Fibroblast of skin of back (primary cell): ENCODE measurements at regions not wholly inside any gene's neighbourhood (a gene's known extent, or its start where the extent isn't known, plus 50 kb on each side); places are given as distances from the start of the nearest gene placed in this dataset.
"Not testable (repeated sequence)": the region's sequence is repeated elsewhere in the genome, so short reads cannot be mapped to it uniquely, and the experiment has no call there.

Source experiments
- DNase-seq: peaks from one replicate; pipeline ENCODE4 v3.0.0-alpha.2; 2013

DNA sequence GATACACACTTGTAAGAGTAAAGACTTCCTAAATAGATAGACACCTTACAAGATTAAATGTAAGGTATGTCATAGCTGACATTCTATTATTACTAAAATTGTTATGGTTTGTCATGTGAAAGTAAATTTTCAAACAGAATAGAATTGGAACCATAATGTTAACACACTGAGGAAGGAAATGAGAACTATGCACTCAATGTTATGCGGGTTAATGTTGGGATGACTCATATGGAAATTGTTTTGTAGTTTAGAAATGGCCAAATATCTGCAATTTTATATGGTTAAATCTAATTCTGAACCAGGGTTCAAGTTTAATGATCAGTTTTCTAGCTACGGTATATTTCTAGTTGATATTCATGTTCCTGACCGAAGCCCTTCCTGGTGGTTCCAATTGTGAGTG is 214.2 kb upstream of the ADO start:
- DNase-seq, result peak; percentile 43

DNA sequence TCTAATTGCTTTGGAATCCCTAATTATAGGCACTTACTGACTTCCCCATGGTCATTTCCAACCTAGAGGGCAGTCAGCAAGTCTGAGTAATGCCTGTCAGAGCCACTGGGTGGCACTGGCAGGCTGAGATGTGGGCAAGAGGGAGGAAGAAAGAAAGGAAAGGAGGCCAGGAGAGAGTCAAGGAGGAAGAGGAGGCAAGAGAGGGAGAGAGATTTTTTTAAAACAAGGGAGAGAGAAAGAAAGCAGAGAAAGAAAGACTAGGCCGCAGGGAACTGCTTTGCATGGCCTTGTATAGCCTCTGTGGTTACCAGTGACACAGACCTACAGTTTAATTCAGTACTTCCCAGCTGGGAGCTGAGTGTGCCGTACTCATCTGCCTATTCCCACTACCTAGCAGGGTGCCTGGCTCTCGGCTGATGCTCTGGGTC is 210.4 kb upstream of the ADO start:
- DNase-seq, result peak; percentile 70

DNA sequence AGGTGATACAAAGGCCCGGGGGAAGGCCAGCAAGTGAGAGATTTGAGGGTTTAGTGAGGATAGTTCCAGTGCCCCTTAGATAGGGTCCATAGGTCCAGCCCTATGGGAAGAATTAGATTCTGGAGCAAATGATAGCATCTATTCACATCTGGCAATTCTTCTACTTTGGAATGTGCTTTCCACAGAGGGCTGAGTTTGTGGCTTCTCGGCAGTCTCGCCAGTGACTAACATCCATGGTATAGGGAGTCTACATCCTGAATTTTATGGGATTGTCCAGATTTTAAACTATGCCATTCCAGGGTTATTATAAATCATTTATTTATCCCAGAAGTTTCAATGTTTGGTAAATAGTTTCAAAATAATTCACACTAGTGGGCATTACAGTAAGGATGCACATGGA is 207.3 kb upstream of the ADO start:
- peak; percentile 85 for DNase-seq

DNA sequence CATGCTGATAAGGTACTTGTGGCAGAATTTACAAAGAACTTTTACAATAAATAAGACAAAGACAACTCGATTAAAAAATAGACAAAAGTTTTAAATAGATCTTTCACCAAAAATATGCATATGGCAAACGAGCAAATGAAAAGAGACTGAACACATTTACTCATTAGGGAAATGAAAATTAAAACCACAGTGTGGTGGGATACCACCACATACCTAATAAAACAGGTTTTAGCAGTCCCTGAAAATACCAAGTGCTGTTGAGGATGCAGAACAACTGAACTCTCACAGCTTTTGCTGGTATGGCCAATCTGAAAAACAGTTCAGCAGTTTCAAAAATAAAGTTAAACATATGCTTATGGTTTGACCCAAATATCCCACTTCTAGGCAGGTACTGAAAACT is 205.4 kb upstream of the ADO start:
- no peak for DNase-seq

DNA sequence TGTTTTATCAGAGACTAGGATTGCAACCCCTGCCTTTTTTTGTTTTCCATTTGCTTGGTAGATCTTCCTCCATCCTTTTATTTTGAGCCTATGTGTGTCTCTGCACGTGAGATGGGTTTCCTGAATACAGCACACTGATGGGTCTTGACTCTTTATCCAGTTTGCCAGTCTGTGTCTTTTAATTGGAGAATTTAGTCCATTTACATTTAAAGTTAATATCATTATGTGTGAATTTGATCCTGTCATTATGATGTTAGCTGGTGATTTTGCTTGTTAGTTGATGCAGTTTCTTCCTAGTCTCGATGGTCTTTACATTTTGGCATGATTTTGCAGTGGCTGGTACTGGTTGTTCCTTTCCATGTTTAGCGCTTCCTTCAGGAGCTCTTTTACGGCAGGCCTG is 198.0 kb upstream of the ADO start:
- DNase-seq, result not testable (repeated sequence)

DNA sequence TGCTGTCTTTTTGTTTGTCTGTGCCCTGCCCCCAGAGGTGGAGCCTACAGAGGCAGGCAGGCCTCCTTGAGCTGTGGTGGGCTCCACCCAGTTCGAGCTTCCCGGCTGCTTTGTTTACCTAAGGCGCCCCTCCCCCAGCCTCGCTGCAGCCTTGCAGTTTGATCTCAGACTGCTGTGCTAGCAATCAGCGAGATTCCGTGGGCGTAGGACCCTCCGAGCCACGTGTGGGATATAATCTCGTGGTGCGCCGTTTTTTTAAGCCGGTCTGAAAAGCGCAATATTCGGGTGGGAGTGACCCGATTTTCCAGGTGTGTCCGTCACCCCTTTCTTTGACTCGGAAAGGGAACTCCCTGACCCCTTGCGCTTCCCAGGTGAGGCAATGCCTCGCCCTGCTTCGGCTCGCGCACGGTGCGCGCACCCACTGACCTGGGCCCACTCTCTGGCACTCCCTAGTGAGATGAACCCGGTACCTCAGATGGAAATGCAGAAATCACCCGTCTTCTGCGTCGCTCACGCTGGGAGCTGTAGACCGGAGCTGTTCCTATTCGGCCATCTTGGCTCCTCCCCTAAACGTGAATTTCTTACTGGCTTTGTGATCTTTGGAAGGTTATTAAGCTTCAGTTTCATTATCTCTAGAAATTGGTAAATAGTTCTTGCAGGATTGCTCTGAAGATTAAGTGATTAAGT is 196.2 kb upstream of the ADO start:
- DNase-seq, result not testable (repeated sequence)

DNA sequence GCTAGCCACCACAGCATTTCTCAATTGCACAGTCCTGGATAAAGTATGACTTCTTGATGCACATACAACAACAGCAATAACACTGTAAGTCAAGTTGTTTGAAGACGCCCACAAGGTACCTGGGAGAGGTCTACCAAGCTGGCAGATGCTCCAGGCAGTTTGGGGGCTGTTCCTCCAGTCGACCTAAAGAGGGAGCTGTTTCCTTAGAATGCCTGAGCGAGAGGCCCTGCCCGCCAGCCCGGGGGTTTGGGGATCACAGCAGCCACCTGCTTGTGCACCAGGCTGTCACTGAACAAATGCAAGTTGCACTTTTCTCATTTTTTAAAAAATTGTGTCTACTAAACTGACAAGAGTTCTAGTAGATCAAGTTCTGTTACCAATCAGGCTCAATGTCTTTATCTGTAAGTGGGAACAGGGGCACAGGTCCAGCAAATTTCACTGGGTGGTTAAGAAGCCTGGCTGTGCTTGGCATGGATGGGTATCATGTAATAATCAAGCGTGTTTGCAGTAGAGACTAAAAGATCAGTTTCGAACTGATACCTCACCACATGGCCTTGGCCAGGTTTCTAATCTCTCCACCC is 193.8 kb upstream of the ADO start:
- DNase-seq, result peak; percentile 53

DNA sequence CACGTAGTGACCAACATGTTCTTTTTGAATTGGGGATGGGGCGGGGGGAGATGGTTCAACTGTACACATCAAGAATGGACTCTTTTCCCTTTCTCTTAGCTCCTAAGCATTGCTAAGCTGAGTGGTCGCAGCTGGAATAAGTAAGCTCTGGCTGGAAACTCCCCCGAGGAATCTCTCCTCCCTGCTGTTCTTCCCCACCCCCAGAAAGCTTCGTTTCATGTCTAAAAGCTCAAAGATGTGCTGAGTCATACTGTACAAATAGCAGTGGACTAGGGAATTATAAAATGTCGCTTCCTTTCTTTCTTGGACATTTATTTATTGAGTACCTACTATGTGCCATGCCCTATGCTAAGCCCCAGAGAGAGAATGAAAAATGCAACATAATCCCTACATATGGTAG is 191.1 kb upstream of the ADO start:
- DNase-seq, result peak; percentile 75

DNA sequence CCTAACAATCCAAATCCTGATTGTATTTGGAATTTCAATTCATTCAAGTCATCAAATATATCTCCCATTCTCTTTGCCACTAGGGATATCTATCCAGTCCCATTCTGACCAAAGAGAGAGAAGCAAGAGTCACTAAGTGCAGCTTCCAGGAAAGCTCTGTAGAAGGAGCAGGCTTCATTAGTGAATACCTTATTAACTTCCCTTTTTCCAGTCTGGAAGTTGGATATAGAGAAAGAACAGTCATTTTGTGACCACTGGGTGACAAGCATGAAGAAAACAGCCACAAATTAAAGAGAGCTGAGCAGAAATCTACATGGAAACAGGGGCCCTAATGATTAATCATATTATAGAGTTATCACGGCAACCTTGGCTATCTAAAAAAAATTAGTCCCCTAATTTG is 190.7 kb upstream of the ADO start:
- no peak for DNase-seq

DNA sequence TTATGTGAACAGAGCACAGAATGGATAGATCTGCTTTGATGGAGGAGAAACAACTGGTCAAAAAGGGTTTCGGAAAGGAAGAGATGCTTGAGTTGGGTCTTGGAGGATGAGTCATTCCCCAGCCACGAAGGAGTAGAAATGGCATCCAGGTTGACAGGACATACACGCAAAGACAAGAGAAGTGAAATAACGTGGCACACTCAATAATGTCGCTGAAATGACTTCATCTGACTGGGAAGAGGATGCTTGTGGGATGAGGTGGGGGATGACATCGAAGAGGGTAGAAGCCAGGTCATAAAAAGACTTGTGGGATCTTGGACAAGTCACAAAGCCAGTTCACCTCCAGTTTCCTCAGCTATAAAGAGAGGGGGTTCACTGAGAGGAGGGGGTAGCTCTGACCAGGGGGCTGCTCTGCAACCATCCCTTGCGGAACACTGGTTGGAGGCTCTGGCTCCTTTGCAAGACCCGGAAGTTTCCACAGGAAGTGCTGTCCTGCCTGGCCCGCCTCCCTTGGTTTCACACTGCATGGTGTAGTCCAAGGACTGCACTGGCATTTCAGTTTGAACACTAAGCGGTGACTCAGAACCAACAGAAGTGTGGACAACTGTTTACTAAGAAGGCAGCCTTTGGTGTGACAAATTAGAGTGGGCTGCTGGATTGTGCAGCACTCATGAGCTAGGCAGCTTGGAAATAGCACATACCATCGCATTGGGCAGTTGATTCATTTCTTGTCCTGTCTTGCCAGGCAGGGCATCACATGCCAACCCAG is 189.9 kb upstream of the ADO start:
- DNase-seq, result peak; percentile 70

DNA sequence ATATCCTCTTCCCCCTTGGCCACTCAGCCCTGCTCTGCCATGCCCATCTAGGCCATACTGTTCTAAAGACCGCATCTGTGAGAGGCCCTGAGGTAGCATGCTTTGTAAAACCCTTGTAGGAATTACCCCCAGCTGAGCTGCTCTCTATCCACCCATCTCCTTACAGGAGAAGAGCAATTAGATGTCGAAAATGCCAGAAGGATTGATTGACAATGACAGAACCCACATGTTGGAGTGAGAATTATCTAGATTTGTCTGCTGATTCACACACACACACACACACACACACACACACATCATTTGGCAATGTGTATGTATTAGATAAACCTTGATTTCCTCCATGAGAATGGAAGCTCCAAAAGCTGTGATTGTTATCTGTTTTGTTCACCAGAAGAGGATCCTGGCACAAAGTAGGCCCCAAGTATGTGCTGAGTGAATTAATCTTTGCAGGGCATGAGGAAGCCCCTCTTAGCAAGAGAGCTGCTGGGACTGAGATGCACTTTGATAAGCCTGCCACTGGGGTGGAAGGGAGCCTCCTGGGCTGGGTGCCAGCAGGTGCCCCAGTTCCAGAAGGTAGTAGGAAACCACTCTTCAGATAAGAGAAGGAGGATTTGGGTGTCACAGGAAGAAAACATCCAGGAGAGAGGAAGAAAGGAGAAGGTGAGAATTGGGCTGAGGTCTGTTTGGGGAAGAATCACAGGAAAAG is 187.5 kb upstream of the ADO start:
- no peak for DNase-seq

DNA sequence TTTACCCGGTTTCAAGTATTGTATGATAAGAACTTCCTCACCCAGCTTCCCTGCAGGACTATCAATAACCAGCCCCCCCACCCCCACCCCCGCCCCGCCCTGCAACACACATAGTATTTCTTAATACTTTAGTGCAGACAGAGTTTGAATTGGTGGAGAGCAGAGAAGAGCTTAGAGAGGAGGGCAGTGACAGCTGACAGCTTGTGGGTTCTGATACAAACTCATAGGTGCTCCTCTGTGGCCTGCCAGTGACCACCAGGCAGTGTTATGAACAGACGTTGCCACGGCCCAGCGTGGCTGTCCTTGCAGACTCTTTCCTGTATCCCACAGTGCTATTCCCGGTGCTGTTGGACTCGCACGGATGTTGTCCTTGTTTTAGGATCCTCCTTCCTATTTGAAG is 186.9 kb upstream of the ADO start:
- no peak for DNase-seq

DNA sequence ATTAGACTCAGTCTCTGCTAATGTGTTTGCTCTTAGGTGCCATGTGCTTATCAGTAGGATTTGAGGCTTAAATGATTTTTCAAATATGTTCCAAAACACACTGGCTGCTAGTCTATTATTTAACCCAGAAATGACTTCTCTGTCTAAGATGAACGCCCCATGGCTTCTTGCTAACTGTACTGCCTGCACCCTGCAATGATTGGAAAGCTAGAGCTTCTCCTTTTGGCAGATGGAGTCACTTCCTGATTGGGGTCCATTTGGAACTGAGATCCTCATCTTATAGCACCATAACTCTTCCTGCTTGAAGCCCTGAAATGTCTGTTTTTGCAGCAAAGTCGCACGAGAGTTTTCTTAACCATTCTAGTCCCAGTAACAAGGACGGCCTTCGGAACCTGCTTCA is 186.5 kb upstream of the ADO start:
- DNase-seq, result no peak

DNA sequence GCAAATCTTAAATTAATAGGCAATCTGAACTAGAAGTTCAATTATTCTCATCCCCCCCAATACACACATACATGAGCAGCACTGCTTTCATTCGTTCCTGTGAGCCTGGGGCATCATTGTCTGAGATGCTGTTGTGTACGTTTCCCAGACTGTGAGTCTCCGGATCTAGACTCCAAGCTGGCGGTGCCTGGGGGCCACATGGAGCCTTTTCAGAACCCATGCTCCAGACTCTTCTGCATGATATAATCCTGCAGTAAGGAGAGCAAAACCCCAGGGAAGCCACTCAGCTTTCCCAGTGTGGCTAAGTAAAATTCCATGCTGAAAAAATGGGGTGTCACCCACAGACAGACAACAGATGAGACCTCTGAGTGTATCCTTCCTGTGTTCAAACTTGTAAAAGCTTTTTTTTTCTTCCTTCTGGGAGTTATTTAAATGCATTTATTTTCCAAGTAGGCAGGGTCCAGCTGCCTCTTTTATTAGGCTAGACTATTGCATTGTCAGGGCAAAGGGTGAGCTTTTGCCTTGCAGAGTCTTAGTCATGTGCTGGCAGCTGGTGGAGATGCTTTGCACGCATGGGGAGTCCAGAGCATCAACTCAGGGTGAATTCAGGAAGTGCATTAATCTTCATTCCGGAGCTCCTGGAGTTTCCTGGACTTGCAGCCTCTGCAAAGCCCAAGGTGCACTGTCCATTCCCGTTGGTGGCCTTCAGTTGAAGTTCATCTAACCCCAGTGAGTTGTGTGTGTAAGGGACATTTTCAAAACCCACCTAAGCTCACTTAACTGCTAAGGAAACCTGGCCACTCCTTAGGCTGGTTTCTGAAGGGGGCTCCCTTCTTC is 185.7 kb upstream of the ADO start:
- peak; percentile 82 for DNase-seq

DNA sequence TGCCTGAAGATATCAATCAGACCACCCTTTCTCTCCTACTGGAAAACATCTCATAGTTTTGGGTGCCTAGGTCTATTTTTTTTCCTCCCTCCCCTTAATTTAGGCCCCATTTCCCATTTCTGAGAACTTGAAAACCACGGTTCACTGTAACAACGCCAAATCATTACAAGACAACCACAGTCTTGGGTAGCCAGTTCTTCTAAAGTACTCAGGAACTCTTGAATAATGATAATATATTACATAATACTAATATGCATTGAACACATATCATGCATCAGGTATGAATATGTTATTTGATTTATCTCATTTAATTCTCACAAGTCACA is 185.1 kb upstream of the ADO start:
- no peak for DNase-seq

DNA sequence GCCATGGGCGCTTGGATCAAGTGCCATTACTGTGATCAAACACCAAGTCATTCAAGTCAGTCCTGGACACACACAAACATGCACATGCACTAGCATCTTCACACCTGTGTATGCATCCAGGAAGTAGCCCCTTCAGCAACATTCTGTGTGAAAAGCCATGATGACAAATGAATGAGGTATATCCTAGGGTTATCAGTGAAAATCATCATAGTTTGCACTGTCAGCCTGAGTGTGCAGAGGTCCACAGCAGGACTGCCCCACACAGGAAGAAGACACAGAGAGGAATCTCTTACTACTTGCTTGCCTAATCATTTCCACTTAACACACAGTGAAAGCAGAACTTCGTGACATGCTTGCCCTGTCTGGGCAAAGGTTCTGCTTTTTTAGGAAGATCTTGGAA is 184.0 kb upstream of the ADO start:
- no peak for DNase-seq

DNA sequence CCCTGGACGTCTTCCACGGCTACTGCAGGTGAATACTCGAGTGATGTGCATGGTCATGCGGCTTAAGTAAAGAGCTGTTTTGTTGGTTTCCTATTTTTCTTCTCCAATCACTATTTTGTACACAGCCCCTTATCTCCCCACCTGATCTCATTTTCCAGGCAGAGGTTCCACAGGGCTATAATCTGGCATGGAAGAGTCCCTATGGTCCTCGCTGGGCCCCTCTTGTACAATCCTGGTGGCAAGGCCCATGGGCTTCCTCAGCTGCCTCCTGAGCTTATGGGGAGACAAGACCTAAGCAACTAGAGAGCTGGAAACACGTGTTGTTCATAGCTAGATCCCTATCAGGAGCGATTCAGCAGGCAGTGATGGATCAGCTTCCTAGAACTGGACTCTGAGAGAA is 181.3 kb upstream of the ADO start:
- no peak for DNase-seq

DNA sequence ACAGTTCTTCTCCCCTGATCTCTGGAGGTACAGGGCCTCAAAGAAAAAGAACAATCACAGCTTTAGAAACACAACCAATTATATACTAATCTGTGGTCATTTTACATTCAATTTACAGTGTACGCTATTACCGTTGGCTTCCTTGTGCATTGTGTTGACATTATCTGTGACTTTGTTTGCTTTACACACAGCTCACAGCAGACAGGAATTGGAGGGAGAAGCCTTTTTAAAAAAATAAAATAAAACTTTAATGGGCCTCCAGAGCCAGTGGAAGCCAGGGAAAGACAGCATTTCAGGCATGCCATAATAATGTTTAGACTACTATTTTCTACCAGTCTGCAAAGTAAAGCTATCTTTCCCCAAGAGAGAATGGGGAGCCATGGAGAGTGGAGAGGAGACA is 179.0 kb upstream of the ADO start:
- peak; percentile 32 for DNase-seq

DNA sequence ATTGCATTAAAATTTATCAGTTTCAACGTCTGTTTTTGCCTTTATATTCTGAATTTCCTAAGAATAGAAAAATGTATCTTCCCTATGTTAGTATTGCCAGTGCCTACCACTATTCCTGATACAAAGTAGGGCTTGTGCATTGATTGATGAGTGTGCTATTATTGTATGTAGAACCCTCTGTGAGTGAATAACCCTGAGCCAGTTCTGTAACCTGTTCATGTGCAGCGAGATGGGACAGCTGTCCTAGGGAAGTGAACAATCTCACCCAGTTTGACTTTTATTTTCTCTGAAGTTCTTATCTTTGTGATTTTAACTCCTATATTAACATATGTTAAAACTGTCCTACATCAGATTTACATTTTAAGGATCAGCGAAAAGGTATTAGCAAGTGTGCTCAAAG is 178.4 kb upstream of the ADO start:
- DNase-seq, result no peak

DNA sequence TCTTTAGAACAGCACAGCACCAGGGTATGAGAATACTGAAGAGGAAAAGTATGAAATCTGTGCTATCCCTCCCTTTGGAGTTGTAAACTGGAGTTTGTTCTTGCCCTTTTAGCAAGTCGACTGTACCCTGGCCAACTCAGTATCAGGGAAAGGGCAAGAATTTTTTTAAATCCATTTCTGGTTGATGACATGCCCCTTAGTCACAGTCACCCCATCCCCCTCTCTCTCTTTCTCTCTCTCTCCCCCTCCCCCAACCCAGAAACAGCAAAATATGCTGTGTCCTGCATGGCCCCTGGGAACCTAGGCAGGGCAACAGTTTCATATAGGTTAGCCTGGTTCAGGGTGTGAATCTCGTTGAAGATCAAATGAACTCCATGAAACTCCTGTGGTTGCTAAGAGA is 177.7 kb upstream of the ADO start:
- DNase-seq, result peak; percentile 75

DNA sequence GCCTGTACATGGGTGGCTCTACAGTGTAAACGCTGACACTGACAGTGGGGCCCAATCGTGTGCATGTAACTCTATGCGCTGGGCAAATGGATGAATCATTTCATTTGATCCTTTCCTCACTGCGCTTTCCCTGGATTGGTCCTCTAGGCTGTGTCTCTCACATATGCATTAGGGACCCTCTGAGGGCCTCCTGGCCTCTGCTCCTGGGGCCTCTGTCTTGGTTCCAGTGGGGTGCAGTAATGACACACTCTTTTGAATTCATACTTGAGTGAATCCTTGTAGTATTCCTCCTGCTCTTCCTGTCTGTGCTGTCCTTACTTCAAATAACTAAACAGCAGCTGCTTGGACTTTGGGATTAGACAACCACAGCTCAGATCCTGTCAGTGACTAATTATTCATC is 176.5 kb upstream of the ADO start:
- no peak for DNase-seq

DNA sequence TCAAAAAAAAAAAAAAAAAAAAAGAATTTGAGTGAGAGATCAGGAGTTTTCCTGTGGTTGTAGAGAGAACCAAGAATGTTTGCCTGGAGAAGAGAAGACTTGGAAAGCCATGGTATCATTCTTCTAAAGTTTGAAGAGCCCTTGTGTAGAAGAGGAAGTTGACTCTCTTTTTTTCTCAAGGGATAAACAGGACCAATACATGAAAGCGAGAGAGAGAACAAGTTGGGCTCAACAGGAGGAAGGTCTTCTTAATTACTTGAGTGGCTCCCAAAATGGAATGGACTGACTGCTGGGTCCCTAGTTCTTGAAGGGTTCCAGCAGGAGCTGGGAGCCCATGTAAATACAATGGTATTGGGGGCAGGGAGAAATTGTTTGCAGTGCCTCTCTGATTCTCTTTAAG is 173.3 kb upstream of the ADO start:
- no peak for DNase-seq
